Stimulated activated CD8-positive, alpha-beta memory T cell treated with anti-CD3 and anti-CD28 coated beads, Interleukin-12 subunit alpha, Interleukin-12 subunit beta, amount 100 ng/mL, for 24 hours (primary cell): ENCODE measurements at regions not wholly inside any gene's neighbourhood (a gene's known extent, or its start where the extent isn't known, plus 50 kb on each side); places are given as distances from the start of the nearest gene placed in this dataset.
"Not testable (repeated sequence)": the region's sequence is repeated elsewhere in the genome, so short reads cannot be mapped to it uniquely, and the experiment has no call there.

Experiments
- DNase-seq: peaks from one replicate; pipeline ENCODE4 v3.0.0-alpha.2; 2020; ENCODE audit errors: extremely low read depth

DNA sequence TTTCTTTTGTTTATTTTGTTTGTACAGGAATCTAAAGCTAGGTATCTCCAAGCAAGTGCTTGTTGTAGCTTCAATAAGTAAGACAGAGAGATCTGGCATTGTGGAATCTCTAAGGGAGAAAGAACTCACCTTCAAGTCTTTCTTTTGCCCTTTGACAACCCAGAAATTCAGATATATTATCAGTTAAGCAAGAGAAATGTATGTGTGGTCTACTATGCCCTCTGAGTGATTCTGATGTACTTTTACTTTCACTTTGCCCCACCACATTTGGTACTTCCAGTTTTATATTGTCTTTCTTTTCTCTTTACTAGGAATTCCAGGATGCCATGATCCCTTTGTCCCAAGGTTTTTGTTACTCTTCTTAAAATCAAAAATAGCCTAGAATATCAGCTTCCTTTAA lies 259.6 kb upstream of the PIK3C3 start:
- no peak for DNase-seq

DNA sequence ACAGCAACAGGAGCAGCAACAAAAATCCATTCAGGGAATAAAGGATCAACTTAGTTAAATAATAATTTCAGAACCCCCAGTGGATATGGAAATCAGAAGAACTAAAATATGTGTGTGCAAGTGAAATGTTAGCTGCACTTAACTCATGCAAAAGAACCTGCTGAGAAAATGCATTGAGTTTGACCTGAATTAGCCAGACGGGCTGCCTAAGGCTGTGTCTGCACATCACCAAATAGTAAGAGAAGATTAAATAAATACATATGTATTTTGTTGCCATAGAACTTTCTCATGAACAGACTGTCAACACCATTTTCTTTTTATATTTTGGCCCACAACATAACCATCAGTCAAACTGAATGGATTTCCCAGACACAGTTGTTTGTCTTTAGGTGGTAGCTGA lies 262.0 kb upstream of the PIK3C3 start:
- DNase-seq = no peak

DNA sequence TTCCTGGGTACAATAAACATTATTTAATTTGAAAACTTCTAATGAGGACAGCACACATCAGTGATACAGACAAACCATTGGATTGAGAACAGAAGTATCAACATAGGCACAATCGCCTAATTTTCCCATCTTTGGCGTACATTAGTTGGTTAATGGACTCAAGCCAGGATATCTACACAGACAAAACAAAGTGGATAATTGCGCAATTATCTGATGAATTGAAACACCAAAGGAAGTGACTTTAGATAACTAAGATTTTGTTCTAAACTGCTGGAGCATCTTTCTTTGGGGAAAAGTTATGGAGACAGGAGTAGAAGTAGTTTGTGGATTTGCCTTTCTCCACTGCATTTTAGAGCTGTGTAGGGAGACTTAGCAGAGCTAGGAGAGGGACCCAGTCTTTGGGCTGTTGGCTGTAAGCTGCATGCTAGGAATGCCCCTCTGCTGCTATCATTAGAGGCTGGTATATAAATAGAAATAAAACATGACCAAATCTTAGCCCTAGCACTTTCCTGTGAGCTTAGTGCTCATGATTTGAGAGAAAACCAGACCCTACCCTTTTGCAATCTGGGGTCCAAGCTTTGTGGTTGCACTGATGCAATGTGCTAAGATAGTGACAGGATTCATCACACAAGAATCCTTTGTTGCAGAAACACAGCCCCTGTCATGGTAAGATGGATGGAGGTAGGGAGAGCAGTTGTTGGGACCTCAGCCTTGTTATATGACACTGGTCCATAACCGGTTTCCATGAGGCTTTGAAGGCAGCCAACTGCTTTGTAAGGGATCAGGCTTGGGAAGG lies 264.5 kb upstream of the PIK3C3 start:
- no peak for DNase-seq

DNA sequence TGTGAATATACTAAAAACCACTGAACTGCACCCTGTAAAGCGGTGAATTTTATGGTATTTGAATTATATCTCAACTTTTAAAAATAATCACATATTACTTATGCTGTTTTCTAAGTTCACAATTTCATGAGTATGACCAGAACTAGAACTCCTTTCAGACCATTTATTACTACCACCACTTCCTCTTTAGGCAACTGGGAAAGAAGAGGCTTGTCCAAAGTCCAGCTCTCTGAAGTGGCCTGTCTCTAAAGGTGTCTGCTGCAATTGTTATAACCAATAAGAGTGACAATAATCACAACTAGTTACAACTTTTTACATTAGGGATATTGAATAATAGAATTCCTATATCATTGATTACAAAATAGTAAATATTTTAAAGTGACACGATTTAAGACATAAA lies 267.9 kb upstream of the PIK3C3 start:
- no peak for DNase-seq

DNA sequence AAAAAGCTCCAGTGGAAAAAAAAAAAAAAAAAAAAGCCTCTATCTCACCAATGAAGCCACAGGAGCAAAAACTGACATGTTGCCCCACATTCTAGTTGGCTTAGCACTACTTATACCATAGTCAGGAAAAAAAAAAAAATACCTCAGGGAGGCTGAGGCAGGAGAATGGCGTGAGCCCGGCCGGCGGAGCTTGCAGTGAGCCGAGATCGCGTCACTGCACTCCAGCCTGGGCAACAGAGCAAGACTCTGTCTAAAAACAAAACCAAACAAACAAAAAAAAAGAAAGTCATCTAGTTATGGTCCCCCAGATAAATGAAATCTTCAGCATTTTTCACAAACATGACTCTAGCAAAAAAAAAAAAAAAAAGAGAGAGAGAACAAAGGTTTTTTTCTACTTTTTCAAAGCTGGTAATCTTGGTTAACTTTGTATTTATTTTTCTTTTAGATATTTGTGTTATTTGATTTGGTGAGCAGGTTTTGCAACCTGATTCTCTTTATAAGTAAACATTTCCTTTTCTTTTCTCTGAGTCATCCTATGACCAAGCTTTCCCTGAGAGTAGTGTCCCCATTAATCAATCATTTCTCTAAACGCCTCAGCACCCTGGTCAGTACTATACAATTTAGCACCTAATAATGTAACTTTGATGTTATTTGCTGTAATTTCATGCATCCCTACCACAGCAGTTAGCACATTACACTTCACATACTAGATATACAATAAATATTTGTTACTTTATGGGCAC lies 273.7 kb upstream of the PIK3C3 start:
- DNase-seq = no peak

DNA sequence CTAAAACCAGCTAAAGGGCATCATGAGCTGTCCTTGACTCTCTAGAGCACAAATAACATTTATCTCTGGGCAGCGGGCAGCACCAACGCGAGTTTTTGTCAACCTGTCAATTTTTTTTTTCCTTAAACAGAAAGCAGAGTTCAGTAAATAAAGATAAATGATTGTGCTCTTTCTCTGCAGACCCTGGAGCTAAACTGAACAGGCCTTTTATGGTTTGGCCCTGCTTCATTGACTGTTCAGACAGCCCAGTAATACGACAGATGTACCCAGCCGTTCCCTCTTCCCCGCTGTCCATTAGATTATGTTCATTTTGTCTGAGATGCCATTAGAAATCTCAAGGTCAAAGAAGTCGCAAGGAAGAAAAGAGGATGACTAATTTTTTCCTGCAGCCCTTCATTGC lies 280.5 kb upstream of the PIK3C3 start:
- no peak for DNase-seq

DNA sequence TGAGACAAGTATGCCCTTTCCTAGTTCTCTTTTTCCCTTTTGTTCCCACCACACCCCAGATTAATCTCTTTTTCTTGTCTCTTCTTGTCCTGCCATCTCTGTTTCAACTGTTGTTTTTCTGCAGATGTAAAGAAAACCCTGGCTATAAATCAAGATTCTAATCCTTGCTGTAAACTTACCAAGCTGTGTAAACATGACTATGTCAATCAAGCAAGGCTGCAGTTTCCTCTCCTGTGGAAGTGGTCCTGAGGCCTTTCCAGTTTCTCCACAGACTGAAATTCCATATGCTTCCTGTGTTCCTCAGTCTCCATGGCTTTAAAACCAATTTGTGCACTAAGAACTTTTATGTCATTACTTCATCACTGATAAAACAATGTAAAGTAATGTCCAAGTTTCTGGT lies 288.8 kb upstream of the PIK3C3 start:
- DNase-seq = no peak

DNA sequence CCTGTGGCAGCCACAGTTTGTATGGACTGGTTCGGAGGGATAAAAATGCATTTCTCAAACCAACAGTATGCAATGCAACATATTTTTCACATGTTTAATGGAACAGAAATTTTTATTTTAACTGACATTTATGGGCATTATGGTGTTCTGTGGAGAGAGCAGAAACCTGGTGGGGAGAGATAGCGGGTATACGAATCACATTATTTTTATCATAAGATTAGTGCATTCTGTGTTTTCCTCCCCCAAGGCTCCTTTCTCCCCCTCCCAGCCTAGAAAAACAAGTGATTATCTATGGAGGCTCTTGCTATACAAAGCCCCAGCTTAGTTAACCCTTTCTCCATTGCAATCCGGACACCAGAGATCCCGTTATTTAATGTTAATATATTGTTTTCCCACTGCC lies 289.8 kb upstream of the PIK3C3 start:
- DNase-seq = no peak

DNA sequence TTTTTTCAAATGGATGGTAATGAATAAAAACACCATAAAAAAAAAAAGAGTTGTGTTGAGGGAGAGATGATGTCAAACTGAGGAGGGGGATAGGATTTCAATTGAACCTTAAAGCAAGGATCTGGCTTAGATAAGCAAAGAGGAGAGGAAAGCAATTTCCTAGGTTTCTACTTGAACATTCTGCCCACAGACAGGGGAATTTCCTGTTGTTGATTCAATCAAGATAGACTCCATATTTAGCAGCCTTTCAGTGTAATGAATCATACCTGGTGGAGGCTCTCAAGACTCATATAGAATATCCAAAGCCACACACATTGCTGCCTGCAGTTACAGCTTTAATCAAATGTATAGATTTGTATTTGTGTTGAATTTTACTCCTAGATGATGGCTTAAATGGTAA lies 294.4 kb upstream of the PIK3C3 start:
- no peak for DNase-seq

DNA sequence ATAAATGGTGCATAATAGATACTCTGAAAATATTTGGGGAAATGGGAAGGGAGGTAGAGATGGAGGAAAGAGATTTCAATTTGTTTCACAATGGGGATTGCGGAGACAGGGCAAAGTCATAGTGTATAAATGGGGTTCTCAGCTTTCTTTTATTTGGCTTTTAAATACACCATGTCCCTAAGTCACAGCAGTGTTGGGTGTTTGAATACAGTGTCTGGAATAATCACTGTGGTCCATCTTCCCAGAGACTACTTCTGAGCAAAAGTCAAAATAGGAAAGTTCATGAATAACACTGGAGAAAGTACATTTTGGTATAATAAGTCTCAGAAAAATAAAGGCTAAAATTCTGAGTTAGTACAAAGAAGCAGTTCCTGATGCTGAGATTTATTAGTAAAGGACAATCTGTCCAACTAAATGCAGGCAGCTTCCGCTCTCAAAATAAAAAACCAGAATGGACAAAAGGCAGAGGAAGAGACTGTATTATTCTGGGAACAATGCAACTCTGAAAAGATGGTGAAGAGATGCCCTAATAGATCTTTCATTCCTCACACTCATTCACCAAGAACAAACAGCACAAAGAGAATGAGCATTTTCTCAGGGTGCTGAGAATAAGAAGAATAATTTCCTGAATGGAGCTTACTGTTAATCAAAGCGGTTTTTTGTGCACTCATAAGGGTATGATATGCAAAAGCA lies 295.4 kb upstream of the PIK3C3 start:
- no peak for DNase-seq

DNA sequence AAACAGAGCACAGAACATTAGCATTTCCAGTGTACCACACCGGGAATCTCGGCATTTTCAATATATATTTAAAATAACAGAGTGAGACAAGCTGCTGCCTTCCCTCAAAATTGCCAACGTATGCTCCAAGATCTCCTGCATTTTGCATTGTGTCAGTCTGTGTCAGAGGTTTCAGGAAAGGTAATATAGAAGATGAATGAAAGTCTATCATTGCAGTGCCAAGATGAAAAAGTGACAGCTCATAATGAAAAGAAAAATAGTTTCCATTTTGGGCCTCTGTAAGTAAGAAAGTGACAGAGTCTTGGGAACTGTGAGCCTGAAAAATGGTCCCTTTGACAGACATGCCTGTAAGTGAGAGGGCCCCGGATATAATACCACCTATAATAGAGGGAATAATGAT lies 297.8 kb upstream of the PIK3C3 start:
- no peak for DNase-seq

DNA sequence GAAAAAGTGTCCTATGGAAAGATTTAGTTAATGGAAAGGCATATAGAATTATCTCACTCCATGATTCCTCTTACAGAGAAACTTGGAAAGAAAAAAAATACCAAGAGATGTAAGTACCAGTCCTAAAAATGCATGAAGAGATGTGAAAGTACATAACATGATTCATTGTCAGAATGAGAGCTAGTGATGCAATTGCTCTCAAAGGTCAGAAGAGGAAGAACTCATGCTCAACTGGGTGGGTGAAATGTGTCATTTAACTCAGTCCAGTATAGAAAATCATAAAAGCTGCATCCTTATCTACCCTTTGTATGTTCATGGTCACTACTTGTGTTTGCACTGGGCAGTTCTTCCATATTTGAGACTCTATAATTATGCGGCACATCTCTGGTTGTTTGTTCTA lies 300.0 kb upstream of the PIK3C3 start:
- no peak for DNase-seq

DNA sequence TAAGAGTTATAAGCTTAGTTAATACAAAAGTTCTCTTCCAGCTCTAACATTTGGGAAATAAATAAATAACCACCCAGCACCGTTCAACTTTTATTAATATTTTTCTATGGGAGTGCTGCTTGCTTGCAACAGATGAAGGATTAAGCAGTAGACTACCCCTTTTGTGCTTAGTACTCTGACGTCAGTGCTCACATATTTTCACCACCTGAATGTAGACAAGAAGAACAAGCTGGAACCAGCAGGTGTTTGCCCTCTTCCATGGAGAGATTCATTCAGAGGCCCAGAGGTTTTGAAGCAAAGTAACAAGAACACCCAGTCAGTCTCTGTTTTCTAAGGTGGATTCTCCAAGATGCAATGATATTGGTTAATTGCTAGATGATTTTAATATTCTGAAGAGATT lies 307.1 kb upstream of the PIK3C3 start:
- DNase-seq = no peak

DNA sequence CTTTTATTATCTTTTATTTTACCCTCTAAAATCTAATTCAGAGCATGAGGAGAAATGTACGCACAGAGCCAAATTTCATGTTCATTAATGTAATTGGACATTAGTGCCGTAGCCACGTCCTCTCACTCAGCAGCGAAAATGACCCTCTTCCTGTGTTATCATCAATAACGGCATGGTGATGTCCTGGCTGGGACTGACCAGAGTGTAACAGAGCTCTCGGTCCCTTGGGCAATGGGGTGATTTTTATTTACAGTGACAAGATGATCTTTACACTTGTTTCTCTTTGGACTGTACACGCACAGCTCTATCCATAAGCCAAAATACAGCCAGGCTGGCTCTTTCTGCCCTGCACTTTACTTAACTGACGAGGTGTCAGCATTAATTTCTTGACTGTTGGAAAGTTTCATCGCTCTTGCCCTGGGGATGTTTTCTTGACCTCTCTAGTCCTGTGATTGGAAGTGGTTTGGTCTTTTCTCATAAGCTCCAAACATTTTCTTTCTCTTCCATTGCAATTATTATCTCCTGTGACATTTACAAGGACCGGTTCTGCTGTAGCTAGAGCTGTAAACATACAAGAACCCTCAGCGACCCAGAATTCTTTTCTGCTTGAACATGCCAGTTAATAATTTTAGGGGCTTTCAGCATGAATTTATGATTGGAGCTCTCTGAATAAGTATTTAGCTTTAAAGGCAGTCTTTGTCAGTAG lies 308.0 kb upstream of the PIK3C3 start:
- DNase-seq = no peak

DNA sequence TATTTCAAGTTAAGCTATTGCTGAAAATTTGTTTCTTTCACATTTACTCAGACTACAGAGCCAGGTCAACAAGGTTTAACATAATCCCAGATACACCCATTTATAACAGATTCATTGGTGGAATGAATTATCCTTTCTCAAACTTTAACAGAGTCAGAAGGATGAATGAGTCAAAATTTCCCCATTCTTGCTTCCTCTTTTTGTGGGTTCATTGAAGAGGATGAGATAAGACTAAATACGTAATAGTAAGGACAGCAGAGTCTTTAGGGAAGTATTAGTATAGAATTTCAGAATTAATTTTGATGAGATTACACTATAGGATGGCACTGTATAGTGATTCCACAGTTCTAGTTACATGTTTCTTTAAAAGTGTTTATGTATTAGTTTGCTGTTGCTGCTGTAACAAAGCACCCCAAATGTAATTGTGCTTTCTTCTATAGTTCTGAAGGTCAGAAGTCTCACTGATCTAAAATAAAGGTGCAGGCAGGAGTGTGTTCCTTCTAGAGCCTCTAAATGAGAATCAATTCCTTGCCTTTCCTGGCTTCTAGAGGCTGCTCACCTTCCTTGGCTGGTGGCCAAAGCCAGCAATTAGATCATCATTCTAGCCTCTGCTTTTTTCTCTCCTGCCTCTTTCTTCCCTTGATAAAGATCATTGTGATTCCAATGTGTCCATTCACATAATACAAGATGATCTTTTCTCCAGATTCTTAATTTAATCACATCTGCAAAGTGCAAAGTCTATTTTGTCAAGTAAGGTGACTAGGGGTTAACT lies 309.3 kb upstream of the PIK3C3 start:
- DNase-seq = no peak

DNA sequence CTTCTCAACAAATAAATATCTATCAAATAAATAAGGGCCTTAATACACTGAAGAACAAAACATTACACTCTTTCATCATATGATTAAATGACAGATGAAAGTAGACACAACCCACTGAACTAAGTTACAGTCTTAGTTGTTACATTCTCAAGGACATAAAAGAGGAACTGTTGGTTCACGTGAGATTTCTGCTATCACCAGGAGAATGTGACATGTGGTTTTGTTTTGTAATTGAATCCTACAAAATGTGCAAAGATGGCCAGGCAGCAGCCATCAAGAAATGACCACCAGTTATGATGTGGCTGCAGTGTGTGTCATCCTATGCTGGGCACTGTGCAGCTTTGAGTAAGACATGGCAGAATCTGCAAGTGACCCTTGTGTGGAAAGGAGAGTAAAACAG lies 310.6 kb upstream of the PIK3C3 start:
- no peak for DNase-seq

DNA sequence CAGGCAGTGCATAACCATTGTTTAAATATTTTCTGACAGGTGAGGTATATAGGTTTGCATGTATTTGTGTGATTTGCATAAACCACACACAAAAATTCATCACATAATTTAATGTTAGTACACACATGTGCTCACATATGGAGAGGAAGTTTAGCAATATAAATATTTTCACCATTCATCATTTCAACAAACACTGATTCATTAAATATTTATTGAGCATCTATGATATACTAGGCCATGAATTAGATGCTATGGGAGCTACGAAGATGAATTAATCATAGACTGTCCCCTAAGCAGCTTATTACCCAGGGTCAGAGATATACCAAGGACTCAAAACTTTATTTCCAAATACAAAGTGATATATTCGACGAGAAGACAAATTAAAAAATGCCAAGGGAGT lies 311.6 kb upstream of the PIK3C3 start:
- no peak for DNase-seq

DNA sequence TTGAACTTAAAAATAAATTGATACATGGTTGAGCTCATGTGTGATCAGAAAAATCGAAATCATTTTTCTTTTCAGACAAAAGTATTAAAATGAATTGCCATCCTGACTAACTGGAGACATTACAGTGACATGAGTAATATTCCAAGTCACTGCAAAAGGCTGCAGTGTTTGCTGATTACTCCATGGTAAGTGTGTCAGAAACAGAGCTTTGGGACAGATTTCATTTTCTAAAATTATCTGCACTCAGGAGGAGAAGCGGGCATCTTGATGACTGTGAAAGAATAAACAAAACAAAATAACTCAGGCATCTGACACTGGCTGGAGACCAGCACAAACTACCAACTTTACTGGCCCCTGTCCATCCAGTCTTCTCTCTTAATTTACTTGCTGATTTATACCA lies 312.3 kb upstream of the PIK3C3 start:
- DNase-seq = no peak

DNA sequence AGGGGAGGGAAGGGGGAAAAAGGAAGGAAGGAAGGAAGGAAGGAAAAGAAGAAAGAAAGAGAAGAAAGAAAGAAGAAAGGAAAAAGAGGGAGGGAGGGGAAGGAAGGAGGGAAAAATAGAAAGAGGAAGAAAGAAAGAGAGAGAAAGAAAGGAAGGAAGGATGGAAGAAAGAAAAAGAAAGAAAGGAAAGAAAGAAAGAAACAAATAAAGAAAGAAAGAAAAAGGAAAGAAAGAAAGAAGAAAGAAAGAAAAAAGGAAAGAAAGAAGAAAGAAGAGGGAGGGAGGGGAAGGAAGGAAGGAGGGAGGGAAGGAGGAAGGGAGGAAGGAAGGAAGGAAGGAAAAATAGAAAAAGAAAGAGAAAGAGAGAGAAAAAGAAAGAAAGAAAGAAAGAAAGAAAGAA lies 315.8 kb upstream of the PIK3C3 start:
- no peak for DNase-seq

DNA sequence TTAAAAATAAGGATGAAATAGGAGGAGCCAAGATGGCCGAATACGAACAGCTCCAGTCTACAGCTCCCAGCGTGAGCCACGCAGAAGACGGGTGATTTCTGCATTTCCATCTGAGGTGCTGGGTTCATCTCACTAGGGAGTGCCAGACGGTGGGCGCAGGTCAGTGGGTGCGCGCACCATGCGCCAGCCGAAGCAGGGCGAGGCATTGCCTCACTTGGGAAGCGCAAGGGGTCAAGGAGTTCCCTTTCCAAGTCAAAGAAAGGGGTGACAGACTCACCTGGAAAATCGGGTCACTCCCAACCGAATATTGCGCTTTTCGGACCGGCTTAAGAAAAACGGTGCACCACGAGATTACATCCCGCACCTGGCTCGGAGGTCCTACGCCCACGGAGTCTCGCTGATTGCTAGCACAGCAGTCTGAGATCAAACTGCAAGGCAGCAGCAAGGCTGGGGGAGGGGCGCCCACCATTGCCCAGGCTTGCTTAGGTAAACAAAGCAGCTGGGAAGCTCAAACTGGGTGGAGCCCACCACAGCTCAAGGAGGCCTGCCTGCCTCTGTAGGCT lies 323.2 kb upstream of the PIK3C3 start:
- DNase-seq = not testable (repeated sequence)

DNA sequence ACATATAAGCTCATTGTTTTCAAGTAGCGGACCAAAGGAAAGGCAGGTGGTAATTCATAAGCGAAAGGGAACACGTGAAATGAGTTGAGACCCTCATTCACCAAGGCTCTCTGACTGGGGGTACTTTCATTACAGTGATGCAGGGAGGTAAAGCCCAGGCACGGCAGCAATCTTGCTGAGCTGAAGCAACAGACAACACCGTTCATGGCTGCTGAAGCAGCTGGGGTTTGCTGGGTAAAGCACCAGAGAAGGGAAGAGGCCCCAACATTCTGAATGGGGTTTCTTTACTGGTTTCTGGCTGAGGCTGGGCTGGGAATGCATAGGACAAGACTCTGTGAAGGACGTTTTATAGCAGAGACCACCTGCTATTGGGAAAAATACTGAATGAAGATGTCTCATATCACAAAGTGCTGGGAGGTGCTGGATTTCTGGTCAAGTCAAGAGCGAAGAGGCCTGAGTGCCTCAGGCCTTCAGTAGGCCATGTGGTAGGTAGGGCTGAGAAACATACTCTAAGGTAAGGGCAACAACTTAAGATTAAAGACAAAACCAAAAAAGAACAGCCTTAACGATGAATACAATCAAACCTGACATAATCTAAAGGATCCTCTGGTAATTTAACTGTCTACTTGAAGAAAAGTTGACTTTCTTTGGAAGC lies 324.7 kb upstream of the PIK3C3 start:
- DNase-seq = no peak
